ENCODE measurements at regions not wholly inside any gene's neighbourhood (a gene's known extent, or its start where the extent isn't known, plus 50 kb on each side); places are given as distances from the start of the nearest gene placed in this dataset.
"Not testable (repeated sequence)": the region's sequence is repeated elsewhere in the genome, so short reads cannot be mapped to it uniquely, and the experiment has no call there.

DNA sequence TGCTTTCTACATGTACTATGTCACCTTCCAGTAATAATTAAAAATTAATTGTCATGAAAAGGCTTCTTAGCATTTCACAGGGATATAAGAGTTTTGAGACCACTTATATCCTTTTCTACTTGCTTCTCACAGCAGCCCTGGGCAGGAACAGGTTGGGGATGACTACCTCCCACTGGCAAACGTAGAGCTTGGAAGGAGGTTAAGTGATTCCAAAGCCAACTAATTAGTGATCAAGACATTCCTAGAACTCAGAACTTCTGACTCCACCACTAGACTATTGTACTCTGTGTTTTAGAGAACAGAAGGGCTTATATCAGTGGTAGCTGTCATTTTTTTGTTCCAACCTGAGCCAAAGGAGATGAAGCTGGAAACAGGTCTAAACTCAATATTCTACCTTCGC lies 364.5 kb upstream of the BOD1L1 start:
- Histone ChIP-seq H3K4me2 (ENCODE audit: low read length) (no peak overlapping the region), H3K4me1 (ENCODE audit: control insufficient read depth, insufficient read depth, low read length) (peaks cover 53% of the 10 kb centered on the region), H3K36me3 (ENCODE audit: insufficient read depth, low read length) (no peaks in the 10 kb centered on the region), H3K9ac (ENCODE audit: low read depth, low read length) (no peak overlapping the region), H3K27me3 (ENCODE audit: control insufficient read depth, insufficient read depth, low read length) (no peaks in the 10 kb centered on the region), H3K4me3 (ENCODE audit: low read length) (no peak overlapping the region), H3K9me3 (replicated peaks; ENCODE audit: low read length) (no peaks in the 10 kb centered on the region)

DNA sequence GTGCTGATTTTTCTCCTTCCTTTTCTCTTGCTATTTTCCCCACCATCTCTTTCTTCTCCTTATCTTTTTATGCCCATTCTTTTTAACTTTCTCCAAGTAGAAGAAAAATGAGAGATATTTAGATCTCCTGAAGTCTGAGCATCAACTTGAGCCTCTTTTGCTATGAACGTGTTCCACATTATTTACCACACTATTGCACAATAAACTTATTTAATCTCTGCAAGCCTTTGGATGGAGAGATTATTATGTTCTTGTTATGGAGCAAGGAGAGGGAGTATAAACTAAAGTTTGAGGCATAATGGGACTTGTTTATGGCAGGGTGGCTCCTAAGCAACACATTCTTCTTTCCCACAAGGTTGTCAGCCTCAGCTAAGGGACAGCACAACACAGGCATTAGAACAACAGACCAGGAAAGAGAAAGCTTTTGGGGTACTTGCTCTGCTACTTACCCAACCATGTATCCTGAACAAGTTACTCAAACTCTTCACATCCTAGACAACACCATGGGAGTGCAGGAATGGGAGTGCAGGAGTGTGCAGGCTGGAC lies 365.5 kb upstream of the BOD1L1 start:
- H3K4me1 ChIP-seq (ENCODE audit: control insufficient read depth, insufficient read depth, low read length) = peaks cover 43% of the 10 kb centered on the region

DNA sequence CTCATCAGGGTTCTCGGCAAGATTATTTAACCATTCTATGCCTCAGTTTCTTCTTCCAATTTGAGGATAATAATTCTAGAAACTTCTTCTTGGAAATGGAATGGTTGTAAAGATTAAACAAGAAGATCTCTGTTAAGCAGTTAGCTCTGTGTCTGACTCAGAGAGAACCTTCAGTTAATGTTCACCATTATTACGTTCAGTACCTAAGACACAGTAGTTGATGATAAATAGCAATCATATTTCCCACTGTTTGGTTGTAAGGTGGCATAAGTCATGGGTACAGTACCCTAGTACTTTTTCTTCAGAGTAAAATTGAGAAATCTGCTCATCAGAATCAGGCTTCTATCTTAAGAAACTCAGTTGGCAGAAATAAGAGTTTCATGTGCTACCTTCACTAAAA lies 366.5 kb upstream of the BOD1L1 start:
- no peaks in the 10 kb centered on the region for H3K36me3 ChIP-seq (ENCODE audit: insufficient read depth, low read length)
- peaks cover 36% of the 10 kb centered on the region for H3K4me1 ChIP-seq (ENCODE audit: control insufficient read depth, insufficient read depth, low read length)
- H3K9ac ChIP-seq (ENCODE audit: low read depth, low read length) = no peak overlapping the region
- no peaks in the 10 kb centered on the region for H3K9me3 ChIP-seq (replicated peaks; ENCODE audit: low read length)
- H3K4me3 ChIP-seq (ENCODE audit: low read length) = no peak overlapping the region
- H3K4me2 ChIP-seq (ENCODE audit: low read length) = no peak overlapping the region
- no peaks in the 10 kb centered on the region for H3K27me3 ChIP-seq (ENCODE audit: control insufficient read depth, insufficient read depth, low read length)

More for the DNA sequence above, 365.5 kb upstream of the BOD1L1 start:
- no peak overlapping the region for H3K9ac ChIP-seq (ENCODE audit: low read depth, low read length)
- H3K4me2 ChIP-seq (ENCODE audit: low read length) = no peak overlapping the region
- H3K4me3 ChIP-seq (ENCODE audit: low read length) = no peak overlapping the region
- no peaks in the 10 kb centered on the region for H3K9me3 ChIP-seq (replicated peaks; ENCODE audit: low read length)
- H3K27me3 ChIP-seq (ENCODE audit: control insufficient read depth, insufficient read depth, low read length) = no peaks in the 10 kb centered on the region
- H3K36me3 ChIP-seq (ENCODE audit: insufficient read depth, low read length) = no peaks in the 10 kb centered on the region

DNA sequence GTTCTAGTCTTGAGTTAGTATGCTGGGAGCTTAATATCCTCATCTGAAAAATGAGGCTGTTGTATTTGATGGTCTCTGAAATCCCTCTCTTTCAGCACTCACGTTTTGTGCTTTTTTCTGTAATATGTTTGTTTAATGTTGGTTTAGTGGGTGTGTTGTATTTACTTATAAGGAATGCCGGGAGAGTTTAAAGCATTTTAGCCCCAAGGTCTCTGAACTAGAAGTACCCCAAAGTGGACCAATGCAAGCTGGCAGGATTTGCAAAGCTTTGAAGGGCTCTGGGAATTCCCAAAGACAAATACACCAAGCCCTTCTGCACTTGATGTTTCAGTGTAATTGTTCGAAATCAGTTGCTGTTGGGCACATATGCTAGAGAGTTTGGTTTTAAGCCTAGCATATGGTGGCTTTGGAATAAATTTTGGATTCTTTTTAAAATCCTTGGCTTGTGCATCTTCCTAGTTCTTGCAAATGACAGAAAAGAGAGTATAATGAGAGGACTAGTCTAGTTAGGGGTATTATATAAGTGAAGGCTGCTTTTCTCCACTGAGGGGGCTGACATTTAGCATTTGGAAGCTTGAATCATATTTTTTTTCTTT lies 371.4 kb upstream of the BOD1L1 start:
- no peak overlapping the region for H3K4me2 ChIP-seq (ENCODE audit: low read length)
- H3K36me3 ChIP-seq (ENCODE audit: insufficient read depth, low read length) = no peaks in the 10 kb centered on the region
- H3K9me3 ChIP-seq (replicated peaks; ENCODE audit: low read length) = peaks cover 10% of the 10 kb centered on the region
- no peaks in the 10 kb centered on the region for H3K27me3 ChIP-seq (ENCODE audit: control insufficient read depth, insufficient read depth, low read length)
- H3K4me1 ChIP-seq (ENCODE audit: control insufficient read depth, insufficient read depth, low read length) = peaks cover 8% of the 10 kb centered on the region
- no peak overlapping the region for H3K9ac ChIP-seq (ENCODE audit: low read depth, low read length)
- H3K4me3 ChIP-seq (ENCODE audit: low read length) = no peak overlapping the region

DNA sequence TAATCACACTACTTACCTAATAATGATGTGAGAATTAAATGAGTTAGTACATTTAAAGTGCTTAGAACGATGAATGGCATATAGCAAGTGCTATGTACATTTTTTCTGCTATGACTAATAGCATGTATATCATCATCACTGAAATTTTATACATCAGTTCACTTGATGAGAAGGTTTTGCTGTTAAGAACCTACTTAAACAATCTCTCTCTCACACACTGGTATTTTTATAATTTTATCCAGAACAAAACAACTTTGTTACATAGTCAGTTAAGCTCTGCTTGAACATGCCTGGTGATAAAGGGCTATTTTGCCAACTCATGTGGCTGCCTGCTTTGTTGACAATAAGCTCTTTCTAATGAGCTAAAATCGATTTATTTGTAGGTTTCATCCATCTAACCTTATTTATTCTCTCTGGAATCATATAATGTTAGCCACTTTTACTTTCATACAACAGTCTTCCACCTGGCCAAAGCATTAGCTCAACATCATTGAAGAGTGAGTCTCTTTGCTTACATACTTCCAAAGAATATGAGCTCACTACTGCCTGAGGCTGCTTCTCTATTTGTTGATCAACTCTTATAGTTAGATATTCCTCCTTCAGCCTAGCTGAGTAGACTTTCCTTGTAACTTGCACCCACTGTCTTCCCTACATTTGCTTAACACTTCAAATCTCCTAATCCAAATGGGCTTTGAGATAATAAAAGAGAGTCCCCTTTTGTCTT lies 372.7 kb upstream of the BOD1L1 start:
- Histone ChIP-seq H3K36me3 (ENCODE audit: insufficient read depth, low read length) (no peaks in the 10 kb centered on the region), H3K4me2 (ENCODE audit: low read length) (no peak overlapping the region), H3K4me3 (ENCODE audit: low read length) (no peak overlapping the region), H3K9ac (ENCODE audit: low read depth, low read length) (no peak overlapping the region), H3K4me1 (ENCODE audit: control insufficient read depth, insufficient read depth, low read length) (peaks cover 8% of the 10 kb centered on the region), H3K27me3 (ENCODE audit: control insufficient read depth, insufficient read depth, low read length) (no peaks in the 10 kb centered on the region), H3K9me3 (replicated peaks; ENCODE audit: low read length) (peaks cover 10% of the 10 kb centered on the region)

DNA sequence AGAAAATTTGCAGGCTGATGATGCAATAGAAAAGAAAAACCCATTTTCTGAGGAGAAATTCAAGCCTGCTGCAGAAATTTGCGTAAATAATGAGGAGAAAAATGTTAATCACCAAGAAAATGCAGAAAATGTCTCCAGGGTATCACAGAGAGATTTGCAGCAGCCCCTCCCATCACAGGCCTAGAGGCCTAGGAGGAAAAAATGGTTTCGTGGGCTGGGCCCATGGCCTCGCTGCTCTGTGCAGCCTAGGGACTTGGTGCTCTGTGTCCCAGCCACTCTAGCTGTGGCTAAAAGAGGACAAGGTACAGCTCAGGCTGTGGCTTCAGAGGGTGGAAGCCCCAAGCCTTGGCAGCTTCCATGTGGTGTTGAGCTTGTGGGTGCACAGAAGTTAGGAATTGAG lies 374.8 kb upstream of the BOD1L1 start:
- peaks cover 10% of the 10 kb centered on the region for H3K9me3 ChIP-seq (replicated peaks; ENCODE audit: low read length)
- not testable (repeated sequence) for H3K4me2 ChIP-seq (ENCODE audit: low read length); H3K4me1 ChIP-seq (ENCODE audit: control insufficient read depth, insufficient read depth, low read length); H3K4me3 ChIP-seq (ENCODE audit: low read length); H3K36me3 ChIP-seq (ENCODE audit: insufficient read depth, low read length); H3K9ac ChIP-seq (ENCODE audit: low read depth, low read length); H3K27me3 ChIP-seq (ENCODE audit: control insufficient read depth, insufficient read depth, low read length)

DNA sequence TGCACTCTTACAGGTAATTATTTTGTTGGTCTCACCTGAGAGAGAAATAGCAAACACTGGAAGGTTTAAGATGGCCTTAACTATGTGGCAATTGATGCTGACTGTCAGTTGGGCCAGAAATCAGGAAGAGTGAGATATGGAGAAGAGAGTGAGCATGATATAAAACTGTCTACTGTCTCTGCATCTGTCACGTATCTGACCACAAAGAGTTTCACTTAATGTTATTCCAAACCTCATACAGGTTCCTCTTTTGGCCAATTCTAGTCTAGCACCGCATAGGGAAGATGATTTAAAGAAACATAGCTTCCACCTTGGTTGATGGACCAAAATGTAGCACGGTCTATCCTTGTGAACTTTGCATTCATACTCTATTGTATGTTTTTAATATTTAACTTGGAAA lies 381.0 kb upstream of the BOD1L1 start:
- Histone ChIP-seq H3K4me1 (ENCODE audit: control insufficient read depth, insufficient read depth, low read length) (no peaks in the 10 kb centered on the region), H3K27me3 (ENCODE audit: control insufficient read depth, insufficient read depth, low read length) (no peaks in the 10 kb centered on the region), H3K4me2 (ENCODE audit: low read length) (no peak overlapping the region), H3K4me3 (ENCODE audit: low read length) (no peak overlapping the region), H3K9ac (ENCODE audit: low read depth, low read length) (no peak overlapping the region), H3K9me3 (replicated peaks; ENCODE audit: low read length) (no peaks in the 10 kb centered on the region), H3K36me3 (ENCODE audit: insufficient read depth, low read length) (no peaks in the 10 kb centered on the region)

DNA sequence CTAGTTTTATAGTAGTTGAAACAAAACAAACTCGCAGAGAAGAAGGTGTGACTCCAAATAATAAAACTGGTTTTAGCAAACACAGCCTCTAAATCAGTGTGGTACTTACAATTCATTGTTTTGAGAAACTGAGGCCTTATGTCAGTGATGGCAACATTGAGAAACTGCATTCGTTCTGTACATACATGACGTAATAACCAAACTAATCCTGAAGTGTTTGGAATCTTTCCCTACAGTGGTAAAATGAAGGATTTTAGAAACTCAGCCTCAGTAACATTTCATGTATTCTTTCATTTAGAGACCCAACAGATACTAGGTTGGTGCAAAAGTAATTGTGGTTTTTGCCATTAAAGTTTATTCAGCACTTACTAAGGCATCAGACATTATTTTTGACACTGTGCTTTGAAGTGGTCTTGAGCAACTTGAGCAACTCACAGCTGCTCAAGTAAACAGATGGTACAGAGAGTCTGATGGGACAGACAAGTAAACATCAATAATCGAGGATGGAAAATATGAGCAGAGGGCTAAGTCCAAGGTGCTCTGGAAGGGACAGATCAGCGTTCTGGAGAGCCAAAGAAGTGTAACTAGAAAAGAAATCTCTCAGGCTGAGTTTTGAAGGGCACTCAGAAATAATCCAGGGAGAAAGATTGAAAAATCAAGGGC lies 390.8 kb upstream of the BOD1L1 start:
- H3K4me2 ChIP-seq (ENCODE audit: low read length) = no peak overlapping the region

DNA sequence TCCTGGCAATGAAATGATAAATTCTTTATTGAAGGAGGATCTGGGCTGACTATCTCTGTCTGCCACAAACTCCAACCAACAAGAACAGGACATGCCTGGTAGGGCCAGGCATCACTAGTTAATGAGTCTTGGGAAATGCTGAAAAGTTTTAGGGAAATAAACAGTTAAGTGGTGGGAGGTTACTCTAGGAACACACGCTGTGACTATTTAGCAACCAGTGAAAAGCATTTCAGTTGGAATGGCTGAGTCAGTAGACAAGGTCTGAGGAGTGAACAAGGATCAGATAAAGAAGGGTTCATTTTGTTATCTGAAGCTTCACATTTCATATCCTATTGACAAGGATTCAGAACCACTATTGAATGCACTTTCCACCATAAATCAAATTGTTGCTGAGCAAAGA lies 394.9 kb upstream of the BOD1L1 start:
- no peaks in the 10 kb centered on the region for H3K9me3 ChIP-seq (replicated peaks; ENCODE audit: low read length)
- H3K4me3 ChIP-seq (ENCODE audit: low read length) = no peak overlapping the region
- no peaks in the 10 kb centered on the region for H3K27me3 ChIP-seq (ENCODE audit: control insufficient read depth, insufficient read depth, low read length)
- peaks cover 17% of the 10 kb centered on the region for H3K4me1 ChIP-seq (ENCODE audit: control insufficient read depth, insufficient read depth, low read length)
- no peaks in the 10 kb centered on the region for H3K36me3 ChIP-seq (ENCODE audit: insufficient read depth, low read length)
- H3K4me2 ChIP-seq (ENCODE audit: low read length) = no peak overlapping the region
- H3K9ac ChIP-seq (ENCODE audit: low read depth, low read length) = no peak overlapping the region

More for the DNA sequence above, 390.8 kb upstream of the BOD1L1 start:
- Histone ChIP-seq H3K4me1 (ENCODE audit: control insufficient read depth, insufficient read depth, low read length) (peaks cover 14% of the 10 kb centered on the region), H3K4me3 (ENCODE audit: low read length) (no peak overlapping the region), H3K27me3 (ENCODE audit: control insufficient read depth, insufficient read depth, low read length) (no peaks in the 10 kb centered on the region), H3K9ac (ENCODE audit: low read depth, low read length) (no peak overlapping the region), H3K9me3 (replicated peaks; ENCODE audit: low read length) (peaks cover 5% of the 10 kb centered on the region), H3K36me3 (ENCODE audit: insufficient read depth, low read length) (no peaks in the 10 kb centered on the region)

DNA sequence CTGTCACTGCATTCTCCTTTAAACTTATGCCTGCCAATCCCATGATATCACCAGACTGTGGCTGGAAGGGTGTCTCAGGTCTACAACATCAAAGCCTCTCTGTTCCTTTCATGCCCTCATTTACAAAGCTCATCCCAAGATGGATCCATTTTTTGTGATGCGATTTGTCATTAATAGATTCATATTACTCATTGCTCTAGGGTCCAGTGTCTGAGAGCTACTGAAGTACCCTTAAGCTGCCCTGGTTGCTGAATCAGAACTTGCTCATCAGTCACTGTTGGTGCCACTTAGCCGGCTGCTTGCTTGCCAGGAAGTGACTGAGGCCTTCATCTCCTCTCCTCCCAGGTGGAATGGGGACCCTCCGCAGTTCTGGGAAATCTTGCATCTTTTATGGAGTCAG lies 395.5 kb upstream of the BOD1L1 start:
- no peak overlapping the region for H3K4me2 ChIP-seq (ENCODE audit: low read length)
- H3K9ac ChIP-seq (ENCODE audit: low read depth, low read length) = no peak overlapping the region
- no peaks in the 10 kb centered on the region for H3K36me3 ChIP-seq (ENCODE audit: insufficient read depth, low read length)
- peaks cover 17% of the 10 kb centered on the region for H3K4me1 ChIP-seq (ENCODE audit: control insufficient read depth, insufficient read depth, low read length)
- no peaks in the 10 kb centered on the region for H3K27me3 ChIP-seq (ENCODE audit: control insufficient read depth, insufficient read depth, low read length)
- H3K9me3 ChIP-seq (replicated peaks; ENCODE audit: low read length) = no peaks in the 10 kb centered on the region
- H3K4me3 ChIP-seq (ENCODE audit: low read length) = no peak overlapping the region

DNA sequence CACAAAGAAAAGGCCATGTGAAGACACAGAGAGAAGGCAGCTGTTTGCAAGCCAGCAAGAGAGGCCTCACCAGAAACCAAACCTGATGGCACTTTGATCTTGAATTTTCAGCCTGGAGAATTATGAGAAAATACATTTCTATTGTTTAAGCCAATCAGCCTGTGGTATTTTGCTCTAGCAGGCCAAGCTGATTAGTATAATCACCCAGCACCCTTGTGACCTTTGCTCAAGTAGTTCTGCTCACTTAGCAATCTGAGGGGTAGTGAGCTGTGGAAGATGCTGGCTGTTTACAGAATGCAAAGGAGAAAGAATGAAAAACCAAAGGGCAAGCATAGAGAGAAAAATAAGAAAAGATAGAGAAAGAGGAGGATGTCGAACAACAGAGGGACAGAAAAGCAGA lies 396.4 kb upstream of the BOD1L1 start:
- peaks cover 17% of the 10 kb centered on the region for H3K4me1 ChIP-seq (ENCODE audit: control insufficient read depth, insufficient read depth, low read length)
- H3K4me2 ChIP-seq (ENCODE audit: low read length) = no peak overlapping the region
- no peaks in the 10 kb centered on the region for H3K36me3 ChIP-seq (ENCODE audit: insufficient read depth, low read length)
- no peaks in the 10 kb centered on the region for H3K27me3 ChIP-seq (ENCODE audit: control insufficient read depth, insufficient read depth, low read length)
- no peak overlapping the region for H3K9ac ChIP-seq (ENCODE audit: low read depth, low read length)
- H3K4me3 ChIP-seq (ENCODE audit: low read length) = no peak overlapping the region
- no peaks in the 10 kb centered on the region for H3K9me3 ChIP-seq (replicated peaks; ENCODE audit: low read length)
